H1 (cell line): ENCODE measurements at regions not wholly inside any gene's neighbourhood (a gene's known extent, or its start where the extent isn't known, plus 50 kb on each side); places are given as distances from the start of the nearest gene placed in this dataset.

Source experiments
- CHD7 ChIP-seq: fragments of 300-600 bp; sonication (generic); IDR thresholded peaks from 2 replicates; pipeline ENCODE4 v1.7.1; 2012; ENCODE audit warnings: low read length, moderate library complexity, mild to moderate bottlenecking, inconsistent platforms; ENCODE audit not compliant: insufficient replicate concordance
- E2F6 ChIP-seq: IDR thresholded peaks from 2 replicates; pipeline ENCODE4 v1.6.1; 2012; ENCODE audit warnings: inconsistent platforms
- EZH2 ChIP-seq: fragments of 200-600 bp; sonication (generic); IDR thresholded peaks from 2 replicates; pipeline ENCODE4 v1.7.1; 2012; ENCODE audit warnings: low read depth, mild to moderate bottlenecking, moderate library complexity, low read length, inconsistent platforms; ENCODE audit not compliant: severe bottlenecking
- HDAC6 ChIP-seq: IDR thresholded peaks from one replicate; pipeline ENCODE4 v1.7.1; 2012; ENCODE audit warnings: low read depth, mild to moderate bottlenecking, inconsistent platforms, low read length, moderate library complexity
- KDM1A ChIP-seq: fragments of 200-600, 300-600 bp; sonication (generic); IDR thresholded peaks from 2 replicates; pipeline ENCODE4 v1.7.1; 2016; ENCODE audit warnings: mild to moderate bottlenecking, low read length, borderline replicate concordance
- NANOG ChIP-seq: IDR thresholded peaks from 2 replicates; pipeline ENCODE4 v1.6.1; 2011; ENCODE audit warnings: low read length, low read depth, mild to moderate bottlenecking, inconsistent platforms; ENCODE audit not compliant: insufficient read depth, poor library complexity, severe bottlenecking
- SIX5 ChIP-seq: IDR thresholded peaks from 2 replicates; pipeline ENCODE4 v1.6.1; 2011; ENCODE audit warnings: mild to moderate bottlenecking, low read depth, low read length
- SP2 ChIP-seq: IDR thresholded peaks from 2 replicates; pipeline ENCODE4 v1.6.1; 2012; ENCODE audit warnings: mild to moderate bottlenecking, low read length, inconsistent platforms

- no peak for TF ChIP-seq CHD7
- TF ChIP-seq NANOG: no peak
- no peak for TF ChIP-seq EZH2
- no peak for TF ChIP-seq SIX5
- TF ChIP-seq KDM1A: no peak
- TF ChIP-seq HDAC6: no peak
- no peak for TF ChIP-seq SP2
- TF ChIP-seq E2F6: no peak
Measured at GRCh38 chr4:99715286-99715685, 57.7 kb upstream of the C4orf54 start (continued).
